ENCODE measurements at regions not wholly inside any gene's neighbourhood (a gene's known extent, or its start where the extent isn't known, plus 50 kb on each side); places are given as distances from the start of the nearest gene placed in this dataset.
"Not testable (repeated sequence)": the region's sequence is repeated elsewhere in the genome, so short reads cannot be mapped to it uniquely, and the experiment has no call there.

- no peak for DNase-seq (ENCODE audit: low spot score)
- FAIRE-seq: no peak
Observed at GRCh38 chr4:131411393-131411792, 1737.7 kb upstream of the PCDH10 start.

- no peak for FAIRE-seq
Observed at GRCh38 chr4:131419147-131419546, 1729.9 kb upstream of the PCDH10 start.

GRCh38 chr4:131426023-131426758 lies 1722.9 kb upstream of the PCDH10 start:
- no peak for FAIRE-seq

More at GRCh38 chr4:131419147-131419546, 1729.9 kb upstream of the PCDH10 start:
- no peak for DNase-seq (ENCODE audit: low spot score)

GRCh38 chr4:131427000-131427399 lies 1722.1 kb upstream of the PCDH10 start:
- DNase-seq (ENCODE audit: low spot score): no peak
- no peak for FAIRE-seq

More at GRCh38 chr4:131426023-131426758, 1722.9 kb upstream of the PCDH10 start:
- no peak for DNase-seq (ENCODE audit: low spot score)

GRCh38 chr4:131430302-131430701 lies 1718.8 kb upstream of the PCDH10 start:
- DNase-seq (ENCODE audit: low spot score) (no peak), FAIRE-seq (no peak)

GRCh38 chr4:131441004-131441688 lies 1707.9 kb upstream of the PCDH10 start:
- FAIRE-seq (no peak), DNase-seq (ENCODE audit: low spot score) (no peak)

GRCh38 chr4:131447883-131448282 lies 1701.2 kb upstream of the PCDH10 start:
- FAIRE-seq: no peak
- no peak for DNase-seq (ENCODE audit: low spot score)

- DNase-seq (ENCODE audit: low spot score) (no peak), FAIRE-seq (no peak)
Observed at GRCh38 chr4:131450572-131451209, 1698.4 kb upstream of the PCDH10 start.

GRCh38 chr4:131459430-131460101 lies 1689.5 kb upstream of the PCDH10 start:
- FAIRE-seq: no peak
- no peak for DNase-seq (ENCODE audit: low spot score)

GRCh38 chr4:131470360-131470759 lies 1678.7 kb upstream of the PCDH10 start:
- FAIRE-seq (no peak), DNase-seq (ENCODE audit: low spot score) (no peak)

- DNase-seq (ENCODE audit: low spot score): no peak
Observed at GRCh38 chr4:131488772-131489171, 1660.3 kb upstream of the PCDH10 start.

GRCh38 chr4:131496211-131496610 lies 1652.9 kb upstream of the PCDH10 start:
- not testable (repeated sequence) for DNase-seq (ENCODE audit: low spot score); FAIRE-seq

More at GRCh38 chr4:131488772-131489171, 1660.3 kb upstream of the PCDH10 start:
- FAIRE-seq: no peak

- DNase-seq (ENCODE audit: low spot score): peak; percentile 13
- FAIRE-seq: no peak
Observed at GRCh38 chr4:131499141-131499873, 1649.8 kb upstream of the PCDH10 start.

GRCh38 chr4:131509521-131509920 lies 1639.6 kb upstream of the PCDH10 start:
- FAIRE-seq: no peak
- no peak for DNase-seq (ENCODE audit: low spot score)

GRCh38 chr4:131526686-131527085 lies 1622.4 kb upstream of the PCDH10 start:
- FAIRE-seq (no peak), DNase-seq (ENCODE audit: low spot score) (no peak)

GRCh38 chr4:131531087-131531486 lies 1618.0 kb upstream of the PCDH10 start:
- FAIRE-seq (no peak), DNase-seq (ENCODE audit: low spot score) (no peak)

GRCh38 chr4:131534944-131535645 lies 1614.0 kb upstream of the PCDH10 start:
- DNase-seq (ENCODE audit: low spot score): no peak
- FAIRE-seq: peak; percentile 17

- no peak for DNase-seq (ENCODE audit: low spot score)
- no peak for FAIRE-seq
Observed at GRCh38 chr4:131540256-131540655, 1608.8 kb upstream of the PCDH10 start.

- FAIRE-seq (no peak), DNase-seq (ENCODE audit: low spot score) (no peak)
Observed at GRCh38 chr4:131547506-131547981, 1601.5 kb upstream of the PCDH10 start.

GRCh38 chr4:131551306-131551705 lies 1597.8 kb upstream of the PCDH10 start:
- DNase-seq (ENCODE audit: low spot score) (no peak), FAIRE-seq (no peak)
